ENCODE measurements at regions not wholly inside any gene's neighbourhood (a gene's known extent, or its start where the extent isn't known, plus 50 kb on each side); places are given as distances from the start of the nearest gene placed in this dataset.
A peak's percentile ranks its signal among the peaks of the same experiment; 100 is the strongest.

DNA sequence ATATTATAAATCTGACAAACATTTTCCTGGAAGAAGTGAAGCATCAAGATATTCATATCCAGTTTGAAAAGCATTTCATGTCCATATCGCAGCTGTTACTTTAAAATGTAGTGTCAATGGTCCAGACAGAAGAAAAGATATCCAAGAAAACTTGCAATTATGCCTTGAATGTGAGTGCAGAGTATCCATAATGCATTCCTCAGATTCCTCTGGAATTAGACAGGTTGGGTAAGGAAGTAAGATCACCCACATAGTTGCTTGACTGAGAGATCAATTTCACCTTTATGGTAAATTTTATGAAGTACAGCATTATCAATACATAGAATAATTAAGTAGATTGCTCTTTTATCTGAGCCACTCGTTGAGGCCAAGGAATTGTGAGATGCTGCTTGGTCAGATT lies 327.0 kb upstream of the SLITRK5 start:
- no peak for DNase-seq (ENCODE audit: low spot score)

- DNase-seq (ENCODE audit: low spot score), result no peak
These were observed 315.7 kb upstream of the SLITRK5 start for GRCh38 chr13:87355451-87355850.

DNA sequence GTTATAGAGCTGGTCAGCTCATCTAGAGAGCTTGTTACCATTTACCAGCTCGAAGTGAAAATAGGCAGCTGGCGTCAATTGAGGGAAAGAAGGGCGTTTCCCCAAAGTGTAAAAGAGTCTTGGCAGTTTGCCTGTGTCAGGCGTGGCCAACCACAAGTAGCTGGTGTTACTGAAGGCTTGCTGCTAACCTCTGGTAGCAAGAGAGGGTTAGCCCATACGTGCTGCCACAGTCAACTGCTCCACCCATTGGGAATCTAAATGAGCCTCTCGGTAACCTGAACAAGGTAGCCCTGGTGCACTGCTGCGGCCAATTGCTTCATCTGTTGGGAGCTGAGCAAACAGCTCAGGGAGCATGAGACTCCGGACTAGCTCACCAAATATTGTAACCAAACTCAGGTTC lies 314.9 kb upstream of the SLITRK5 start:
- DNase-seq (ENCODE audit: low spot score), result no peak

DNA sequence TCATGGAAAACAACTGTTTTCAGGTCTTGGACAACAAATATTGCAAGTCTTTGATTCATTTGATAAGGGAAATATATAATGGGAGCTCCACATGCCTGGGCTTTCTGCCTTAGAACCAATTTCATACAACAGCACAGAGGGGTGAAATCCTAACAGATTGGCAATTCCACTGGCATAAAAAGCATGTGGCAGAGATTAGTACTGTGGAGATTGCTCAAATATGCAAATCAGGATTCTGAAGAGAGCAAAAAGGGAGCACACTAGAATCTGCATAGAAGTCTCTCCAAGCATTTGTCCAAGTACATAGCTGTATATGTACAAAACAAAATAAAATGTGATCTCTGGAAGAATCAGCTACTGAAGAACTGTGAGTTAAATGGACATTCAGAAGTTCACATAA lies 312.9 kb upstream of the SLITRK5 start:
- DNase-seq (ENCODE audit: low spot score), result no peak

DNA sequence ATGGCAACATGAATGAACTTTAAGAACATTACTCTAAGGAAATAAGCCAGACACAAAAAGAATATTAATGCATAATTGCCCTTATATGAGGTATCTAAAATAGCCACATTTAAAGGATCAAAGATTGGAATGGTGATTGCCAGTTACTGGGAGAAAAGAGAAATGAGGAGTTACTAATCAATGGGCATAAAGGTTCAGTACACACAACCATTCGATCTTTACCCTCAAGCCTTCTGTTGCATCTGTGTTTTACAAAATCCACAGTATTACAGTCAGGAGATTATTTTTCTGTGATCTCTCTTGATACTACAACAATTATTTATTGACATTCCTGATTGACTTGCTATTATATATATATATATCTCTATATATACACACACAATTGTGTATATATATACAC lies 310.0 kb upstream of the SLITRK5 start:
- no peak for DNase-seq (ENCODE audit: low spot score)

DNA sequence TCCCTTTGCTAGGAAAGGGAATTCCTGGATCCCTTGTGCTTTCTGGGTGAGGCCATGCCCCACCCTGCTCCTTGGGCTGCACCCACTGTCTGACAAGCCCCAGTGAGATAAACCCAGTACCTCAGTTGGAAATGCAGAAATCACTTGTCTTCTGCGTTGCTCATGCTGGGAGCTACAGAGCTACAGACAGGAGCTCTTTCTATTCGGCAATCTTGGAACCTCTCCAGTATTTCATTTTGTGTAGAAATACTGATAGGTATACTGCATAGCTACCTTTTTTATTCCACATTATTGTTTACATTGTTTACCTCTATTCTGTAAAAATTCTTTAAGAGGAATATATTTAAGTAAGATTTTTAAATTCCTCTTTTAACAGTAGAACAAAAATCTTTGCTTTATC lies 302.5 kb upstream of the SLITRK5 start:
- no peak for DNase-seq (ENCODE audit: low spot score)

- no peak for DNase-seq (ENCODE audit: low spot score)
These were observed 295.1 kb upstream of the SLITRK5 start for GRCh38 chr13:87376081-87376480.

GRCh38 chr13:87384099-87384498 lies 287.1 kb upstream of the SLITRK5 start:
- DNase-seq (ENCODE audit: low spot score), result no peak

DNA sequence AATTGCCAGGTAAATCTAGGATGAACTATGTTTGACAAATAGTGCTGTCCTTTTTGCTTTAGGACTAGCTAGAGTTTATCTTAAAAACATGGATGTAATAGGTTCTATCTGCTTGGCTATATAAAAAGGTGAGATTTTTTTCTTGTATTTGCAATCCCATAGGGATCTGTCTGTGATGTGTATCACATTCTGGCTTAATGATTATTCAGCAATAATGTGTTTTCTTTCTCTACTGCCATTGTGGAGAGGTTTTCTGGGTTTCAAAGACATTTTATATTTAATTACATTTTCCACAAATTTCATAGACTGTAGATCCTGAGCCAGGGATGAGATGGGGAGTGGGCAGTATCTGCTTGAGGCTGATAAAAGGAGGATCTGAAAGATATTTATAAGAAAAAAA lies 277.8 kb upstream of the SLITRK5 start:
- DNase-seq (ENCODE audit: low spot score), result no peak

DNA sequence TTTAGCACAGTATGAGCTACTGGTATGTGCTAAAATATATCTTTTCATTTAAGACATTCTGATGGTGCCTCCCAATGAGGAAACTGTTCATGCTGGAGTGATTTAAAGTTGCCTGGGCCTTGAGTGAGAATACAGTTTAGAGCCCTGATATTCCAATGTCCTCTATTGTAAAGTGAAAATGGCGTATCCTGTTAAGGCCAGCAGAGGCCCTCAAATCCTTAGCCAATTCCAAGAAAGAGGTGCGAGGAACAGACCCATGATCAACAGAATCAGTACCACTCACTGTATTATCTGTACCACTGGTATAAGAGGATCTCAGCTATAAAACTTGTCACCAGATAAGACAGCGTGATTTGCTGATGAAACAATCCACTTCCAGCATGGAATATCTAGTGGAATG lies 273.1 kb upstream of the SLITRK5 start:
- DNase-seq (ENCODE audit: low spot score), result no peak

DNA sequence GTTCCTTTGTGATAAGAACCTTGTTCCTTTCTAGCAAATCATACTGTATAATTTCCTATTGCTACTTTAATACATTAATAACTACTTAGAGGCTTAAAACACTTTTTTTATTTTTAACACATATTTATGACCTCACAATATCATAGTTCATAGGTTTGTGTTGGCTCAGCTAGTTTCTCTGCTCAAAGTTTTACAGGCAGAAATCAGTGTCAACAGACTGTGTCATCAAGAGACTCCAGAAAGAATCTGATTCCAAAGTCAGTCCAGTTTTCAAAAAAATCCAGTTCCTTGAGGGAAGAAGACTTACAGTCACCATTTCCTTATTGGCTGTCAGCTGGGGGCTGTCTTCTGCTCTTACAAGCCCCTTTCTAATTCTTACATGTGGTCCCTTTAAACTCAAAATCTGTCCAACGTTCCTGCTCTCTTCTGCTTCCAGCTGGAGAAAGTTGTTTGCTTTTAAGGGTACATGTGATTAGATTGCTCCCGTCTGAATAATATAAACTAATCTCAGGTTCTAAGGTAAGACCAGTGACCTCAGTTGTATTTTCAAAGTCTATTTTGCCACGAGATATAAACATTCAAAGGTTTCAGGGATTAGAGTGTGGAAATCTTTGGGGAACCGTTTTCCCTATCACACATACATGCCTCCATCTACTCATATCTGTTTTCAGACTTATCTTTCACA lies 267.3 kb upstream of the SLITRK5 start:
- no peak for DNase-seq (ENCODE audit: low spot score)

- no peak for DNase-seq (ENCODE audit: low spot score)
These were observed 244.4 kb upstream of the SLITRK5 start for GRCh38 chr13:87426742-87427141.

DNA sequence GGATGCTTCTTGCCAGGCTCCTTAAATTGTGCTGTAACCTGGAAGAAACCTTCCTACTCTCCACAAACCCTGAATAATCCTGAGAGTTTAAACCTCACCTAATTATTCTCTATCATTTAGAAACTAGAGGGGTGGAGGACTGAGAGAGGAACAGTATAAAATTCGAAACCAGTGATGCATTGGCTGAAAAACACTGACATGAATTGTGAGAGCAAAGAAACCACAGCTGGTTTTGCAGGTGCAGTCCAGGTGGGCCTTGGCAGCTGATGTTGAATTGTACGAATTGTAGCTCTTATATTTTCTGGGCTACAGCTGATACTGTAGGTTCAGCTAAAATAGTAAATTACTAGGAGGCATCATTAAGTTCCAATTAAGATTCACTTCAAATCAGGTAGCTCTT lies 227.0 kb upstream of the SLITRK5 start:
- peak; percentile 44 for DNase-seq (ENCODE audit: low spot score)

- DNase-seq (ENCODE audit: low spot score), result no peak
These were observed 218.9 kb upstream of the SLITRK5 start for GRCh38 chr13:87452281-87452680.

- DNase-seq (ENCODE audit: low spot score), result no peak
These were observed 217.9 kb upstream of the SLITRK5 start for GRCh38 chr13:87453244-87453643.

- DNase-seq (ENCODE audit: low spot score), result no peak
These were observed 211.8 kb upstream of the SLITRK5 start for GRCh38 chr13:87459419-87459818.

DNA sequence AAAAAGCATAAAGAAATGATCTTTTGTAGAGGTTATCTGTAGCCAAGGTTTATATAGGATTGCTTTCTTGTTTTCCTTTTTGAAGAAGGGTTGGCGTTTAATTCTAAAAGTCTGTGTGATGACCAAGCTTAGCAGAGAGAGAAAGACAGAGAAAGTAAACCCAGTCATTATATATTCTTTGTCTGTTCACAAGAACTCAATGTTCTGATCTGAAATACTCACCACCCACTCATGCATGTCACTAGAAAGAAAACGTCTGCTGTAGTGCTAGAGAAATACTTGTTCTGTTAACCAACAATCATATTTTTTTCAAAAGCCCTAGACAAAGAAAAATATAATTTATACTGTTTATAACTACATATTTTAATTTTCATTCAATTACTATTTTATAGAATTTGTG lies 173.7 kb upstream of the SLITRK5 start:
- DNase-seq (ENCODE audit: low spot score), result no peak

- peak; percentile 25 for DNase-seq (ENCODE audit: low spot score)
These were observed 172.5 kb upstream of the SLITRK5 start for GRCh38 chr13:87498681-87499080.

DNA sequence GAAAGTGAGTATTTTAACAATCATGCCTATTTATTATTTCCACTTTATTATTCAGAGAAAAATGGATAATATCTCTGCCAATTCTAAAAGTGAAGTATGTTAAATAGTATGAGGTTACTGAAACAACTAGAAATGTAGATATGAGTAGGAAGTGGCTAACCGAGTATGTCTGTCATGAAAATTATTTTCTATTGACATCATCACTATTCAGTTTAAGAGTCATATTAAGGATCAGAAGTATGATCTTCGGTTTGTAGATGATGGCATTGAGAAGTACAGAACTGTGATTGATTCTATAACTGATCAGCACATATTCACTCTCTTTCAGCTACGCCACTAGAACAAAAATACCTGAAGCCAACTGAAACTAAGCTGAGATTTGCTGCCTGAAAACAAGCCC lies 146.4 kb upstream of the SLITRK5 start:
- DNase-seq (ENCODE audit: low spot score), result no peak

DNA sequence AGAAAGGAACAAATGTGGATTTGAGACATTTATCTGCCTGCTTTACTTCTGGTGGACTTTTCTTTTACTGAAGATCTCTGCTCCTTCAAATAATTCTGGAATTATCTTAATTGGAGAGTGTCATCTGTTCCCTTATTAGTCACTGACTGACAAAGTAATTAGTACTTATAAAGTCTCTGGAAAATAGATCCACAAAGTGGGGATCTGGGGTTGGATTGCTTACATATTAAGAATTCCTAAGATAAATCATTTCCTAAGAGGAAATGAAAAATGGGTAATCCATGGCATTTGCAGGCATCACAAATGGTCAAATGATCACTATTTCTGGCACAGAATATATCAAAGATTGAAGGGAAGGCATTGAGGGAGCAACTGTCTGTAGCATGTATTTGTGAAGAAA lies 137.4 kb upstream of the SLITRK5 start:
- DNase-seq (ENCODE audit: low spot score), result no peak

GRCh38 chr13:87535911-87536310 lies 135.3 kb upstream of the SLITRK5 start:
- no peak for DNase-seq (ENCODE audit: low spot score)

DNA sequence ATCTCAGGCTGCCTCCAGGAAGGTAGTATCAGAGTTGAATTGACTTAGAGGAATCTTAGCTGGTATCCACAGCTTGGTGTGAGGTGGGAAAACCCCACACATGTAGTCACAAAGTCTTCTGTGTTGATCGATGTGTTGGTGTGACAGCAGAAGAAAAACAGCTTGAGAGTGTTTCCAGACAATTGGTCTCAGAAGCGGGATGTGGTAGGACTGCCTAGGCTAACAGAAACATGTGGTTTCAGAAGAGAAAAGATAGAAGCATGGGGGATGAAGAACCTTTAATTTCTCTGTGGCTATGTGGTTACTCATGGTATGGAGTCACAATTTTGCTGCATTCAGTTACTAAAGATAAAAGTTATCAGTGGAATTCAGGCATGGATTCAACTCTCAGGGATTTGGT lies 134.7 kb upstream of the SLITRK5 start:
- no peak for DNase-seq (ENCODE audit: low spot score)

DNA sequence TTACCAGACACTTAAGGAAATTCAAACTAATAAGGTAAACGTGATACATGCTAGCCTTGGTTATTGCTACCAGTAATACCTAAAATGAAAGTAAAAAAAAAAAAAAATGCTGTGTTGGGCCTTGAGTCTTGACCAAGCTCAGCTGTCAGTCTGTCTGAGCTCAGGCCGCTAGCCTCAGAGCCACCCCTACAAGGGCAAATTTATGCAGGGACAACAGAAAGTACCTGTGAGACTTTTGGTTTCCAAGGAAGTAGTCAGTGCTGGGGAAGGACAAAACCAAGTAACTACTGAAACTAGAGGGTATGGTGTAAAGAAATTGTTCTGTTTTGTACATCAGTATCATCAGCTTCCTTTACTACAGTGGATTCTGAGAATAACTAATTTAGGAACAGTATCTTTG lies 134.3 kb upstream of the SLITRK5 start:
- no peak for DNase-seq (ENCODE audit: low spot score)

- no peak for DNase-seq (ENCODE audit: low spot score)
These were observed 133.2 kb upstream of the SLITRK5 start for GRCh38 chr13:87537951-87538350.
